ENCODE measurements at regions not wholly inside any gene's neighbourhood (a gene's known extent, or its start where the extent isn't known, plus 50 kb on each side); places are given as distances from the start of the nearest gene placed in this dataset.

DNA sequence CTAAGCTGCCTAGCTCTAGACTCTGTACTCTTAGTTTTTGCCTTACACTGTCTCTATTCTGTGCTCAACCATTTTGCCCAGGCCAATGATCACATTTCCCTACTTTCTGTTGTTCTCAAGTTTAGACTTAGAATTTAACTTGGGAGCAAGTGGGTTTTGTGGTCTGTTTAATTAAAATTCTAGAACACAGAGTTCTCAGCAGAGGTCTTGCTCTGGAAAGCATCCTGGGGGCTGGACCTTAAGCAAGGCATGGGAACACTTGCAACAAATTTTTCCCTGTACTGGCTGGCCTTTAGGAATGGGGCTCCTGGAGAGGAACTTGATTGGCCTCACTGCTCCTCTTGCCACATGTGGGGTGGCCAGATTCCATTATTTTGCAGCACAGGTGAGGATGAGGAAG lies 236.3 kb upstream of the LRTM1 start:
- TF ChIP-seq, protein P1, sequence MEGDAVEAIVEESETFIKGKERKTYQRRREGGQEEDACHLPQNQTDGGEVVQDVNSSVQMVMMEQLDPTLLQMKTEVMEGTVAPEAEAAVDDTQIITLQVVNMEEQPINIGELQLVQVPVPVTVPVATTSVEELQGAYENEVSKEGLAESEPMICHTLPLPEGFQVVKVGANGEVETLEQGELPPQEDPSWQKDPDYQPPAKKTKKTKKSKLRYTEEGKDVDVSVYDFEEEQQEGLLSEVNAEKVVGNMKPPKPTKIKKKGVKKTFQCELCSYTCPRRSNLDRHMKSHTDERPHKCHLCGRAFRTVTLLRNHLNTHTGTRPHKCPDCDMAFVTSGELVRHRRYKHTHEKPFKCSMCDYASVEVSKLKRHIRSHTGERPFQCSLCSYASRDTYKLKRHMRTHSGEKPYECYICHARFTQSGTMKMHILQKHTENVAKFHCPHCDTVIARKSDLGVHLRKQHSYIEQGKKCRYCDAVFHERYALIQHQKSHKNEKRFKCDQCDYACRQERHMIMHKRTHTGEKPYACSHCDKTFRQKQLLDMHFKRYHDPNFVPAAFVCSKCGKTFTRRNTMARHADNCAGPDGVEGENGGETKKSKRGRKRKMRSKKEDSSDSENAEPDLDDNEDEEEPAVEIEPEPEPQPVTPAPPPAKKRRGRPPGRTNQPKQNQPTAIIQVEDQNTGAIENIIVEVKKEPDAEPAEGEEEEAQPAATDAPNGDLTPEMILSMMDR (IDR thresholded peaks at IDR 0.05): no peak
- no peak for TF ChIP-seq POLR2A (IDR thresholded peaks at IDR 0.05)
